IPS-20b (cell line): ENCODE measurements at regions not wholly inside any gene's neighbourhood (a gene's known extent, or its start where the extent isn't known, plus 50 kb on each side); places are given as distances from the start of the nearest gene placed in this dataset.
"Not testable (repeated sequence)": the region's sequence is repeated elsewhere in the genome, so short reads cannot be mapped to it uniquely, and the experiment has no call there.

Source experiments
- H3K27ac ChIP-seq: one replicate; pipeline ENCODE4 v1.5.1; 2013; ENCODE audit warnings: low read length
- H3K27me3 ChIP-seq: 2 replicates; pipeline ENCODE4 v1.6.1; 2013; ENCODE audit warnings: mild to moderate bottlenecking, low read length, inconsistent platforms; ENCODE audit not compliant: insufficient read depth
- H3K36me3 ChIP-seq: 2 replicates; pipeline ENCODE4 v1.6.1; 2013; ENCODE audit warnings: low read depth, mild to moderate bottlenecking, inconsistent platforms, low read length, moderate library complexity; ENCODE audit not compliant: insufficient read depth
- H3K4me1 ChIP-seq: 2 replicates; pipeline ENCODE4 v1.6.1; 2013; ENCODE audit warnings: mild to moderate bottlenecking, control low read depth, inconsistent platforms, low read length, moderate library complexity; ENCODE audit not compliant: insufficient read depth
- H3K4me3 ChIP-seq: 2 replicates; pipeline ENCODE4 v1.5.1; 2013; ENCODE audit warnings: mild to moderate bottlenecking, low read length, inconsistent platforms
- H3K9ac ChIP-seq: 2 replicates; pipeline ENCODE4 v1.6.1; 2013; ENCODE audit warnings: low read depth, mild to moderate bottlenecking, inconsistent platforms, low read length, moderate library complexity
- H3K9me3 ChIP-seq: 2 replicates; pipeline ENCODE4 v1.6.1; 2013; ENCODE audit warnings: mild to moderate bottlenecking, low read depth, low read length, inconsistent platforms; ENCODE audit not compliant: insufficient read depth

DNA sequence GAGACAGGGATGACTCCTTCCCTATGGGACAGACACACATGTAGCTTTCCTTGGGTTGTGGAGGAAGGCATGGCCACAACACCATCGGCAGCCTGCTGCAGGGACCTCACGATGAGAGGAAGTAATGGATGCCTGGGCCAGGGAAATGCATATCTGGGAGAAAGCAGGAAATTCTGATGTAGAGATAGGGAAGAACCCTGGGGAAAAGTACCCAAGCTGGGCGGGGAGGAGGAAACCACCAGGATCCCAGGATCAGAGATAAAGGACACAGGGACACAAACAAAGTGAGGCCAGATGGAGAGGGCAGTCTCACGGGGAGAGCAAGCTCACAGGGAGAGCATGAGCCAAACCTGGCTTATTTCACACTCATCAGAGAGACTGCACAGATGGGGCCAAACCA is 294.7 kb upstream of the TEKT4 start:
- not testable (repeated sequence) for H3K27ac ChIP-seq, H3K4me1 ChIP-seq, H3K9me3 ChIP-seq, H3K4me3 ChIP-seq, H3K36me3 ChIP-seq, H3K9ac ChIP-seq
- peaks cover 23% of the 10 kb centered on the region; the same call in 1 of the 2 replicates for H3K27me3 ChIP-seq

DNA sequence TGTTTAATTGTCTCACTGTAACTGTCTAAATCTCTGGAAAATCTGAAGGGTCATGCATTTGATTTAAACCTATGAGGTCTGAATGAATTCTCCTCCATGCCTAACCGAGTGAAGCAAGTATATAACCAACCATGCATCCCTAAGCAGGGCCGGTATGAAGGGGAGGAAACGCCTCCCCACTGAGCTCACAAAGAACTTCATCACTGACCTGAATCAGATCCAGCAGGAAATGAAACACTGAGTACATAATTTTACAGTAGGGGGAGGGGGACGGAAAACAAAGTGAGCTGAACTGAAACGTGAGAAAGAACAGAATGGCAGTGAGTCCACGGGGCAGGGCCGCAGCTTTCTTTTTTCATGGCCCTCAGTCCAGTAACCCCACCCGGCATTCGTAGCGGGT is 294.1 kb upstream of the TEKT4 start:
- H3K36me3 ChIP-seq, H3K9me3 ChIP-seq, H3K9ac ChIP-seq, H3K4me3 ChIP-seq, H3K4me1 ChIP-seq, H3K27ac ChIP-seq: not testable (repeated sequence)
- peaks cover 25% of the 10 kb centered on the region; the same call in 1 of the 2 replicates for H3K27me3 ChIP-seq

GRCh38 chr2:94579221-94579620 is 292.0 kb upstream of the TEKT4 start:
- H3K4me3 ChIP-seq, H3K36me3 ChIP-seq, H3K27ac ChIP-seq, H3K9ac ChIP-seq, H3K9me3 ChIP-seq, H3K4me1 ChIP-seq: not testable (repeated sequence)
- H3K27me3 ChIP-seq = peaks cover 39% of the 10 kb centered on the region; the same call in 1 of the 2 replicates

DNA sequence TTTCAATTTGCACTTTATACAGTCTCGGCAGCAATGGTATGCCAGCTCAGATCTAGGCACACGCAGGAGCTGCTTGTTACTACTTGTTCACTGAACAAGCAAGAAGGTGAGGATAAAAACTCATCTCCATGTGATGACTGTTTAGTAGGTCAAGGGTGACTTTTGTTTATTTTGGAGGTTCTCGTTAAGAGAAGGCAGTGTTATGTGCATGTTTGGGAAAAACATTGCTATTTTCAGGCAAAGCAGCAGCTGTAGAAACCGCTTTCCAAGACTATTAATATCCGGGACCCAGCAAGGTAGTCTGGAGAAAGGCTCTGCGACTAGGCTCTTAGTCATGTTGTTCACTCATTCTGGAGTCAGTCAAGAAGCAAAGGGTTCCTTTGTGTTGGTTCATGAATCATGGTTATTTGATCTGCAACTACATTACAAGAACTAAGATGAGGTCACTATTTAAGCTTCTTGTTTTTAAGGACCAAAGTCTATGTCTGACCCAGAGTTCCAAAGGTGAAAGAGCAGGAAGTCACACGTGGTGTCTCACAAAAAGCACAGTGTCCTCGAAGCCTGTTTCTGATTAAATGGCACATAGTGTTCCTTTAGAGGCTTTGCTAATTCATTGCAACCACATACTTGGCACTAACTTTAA is 288.0 kb upstream of the TEKT4 start:
- not testable (repeated sequence) for H3K36me3 ChIP-seq, H3K9me3 ChIP-seq

GRCh38 chr2:94584569-94584968 is 286.7 kb upstream of the TEKT4 start:
- peaks cover 44% of the 10 kb centered on the region for H3K27me3 ChIP-seq
- not testable (repeated sequence) for H3K4me3 ChIP-seq, H3K36me3 ChIP-seq, H3K4me1 ChIP-seq, H3K9me3 ChIP-seq, H3K27ac ChIP-seq, H3K9ac ChIP-seq

More for the DNA sequence above, 288.0 kb upstream of the TEKT4 start:
- not testable (repeated sequence) for H3K27ac ChIP-seq, H3K9ac ChIP-seq, H3K4me3 ChIP-seq, H3K4me1 ChIP-seq
- peaks cover 45% of the 10 kb centered on the region for H3K27me3 ChIP-seq

DNA sequence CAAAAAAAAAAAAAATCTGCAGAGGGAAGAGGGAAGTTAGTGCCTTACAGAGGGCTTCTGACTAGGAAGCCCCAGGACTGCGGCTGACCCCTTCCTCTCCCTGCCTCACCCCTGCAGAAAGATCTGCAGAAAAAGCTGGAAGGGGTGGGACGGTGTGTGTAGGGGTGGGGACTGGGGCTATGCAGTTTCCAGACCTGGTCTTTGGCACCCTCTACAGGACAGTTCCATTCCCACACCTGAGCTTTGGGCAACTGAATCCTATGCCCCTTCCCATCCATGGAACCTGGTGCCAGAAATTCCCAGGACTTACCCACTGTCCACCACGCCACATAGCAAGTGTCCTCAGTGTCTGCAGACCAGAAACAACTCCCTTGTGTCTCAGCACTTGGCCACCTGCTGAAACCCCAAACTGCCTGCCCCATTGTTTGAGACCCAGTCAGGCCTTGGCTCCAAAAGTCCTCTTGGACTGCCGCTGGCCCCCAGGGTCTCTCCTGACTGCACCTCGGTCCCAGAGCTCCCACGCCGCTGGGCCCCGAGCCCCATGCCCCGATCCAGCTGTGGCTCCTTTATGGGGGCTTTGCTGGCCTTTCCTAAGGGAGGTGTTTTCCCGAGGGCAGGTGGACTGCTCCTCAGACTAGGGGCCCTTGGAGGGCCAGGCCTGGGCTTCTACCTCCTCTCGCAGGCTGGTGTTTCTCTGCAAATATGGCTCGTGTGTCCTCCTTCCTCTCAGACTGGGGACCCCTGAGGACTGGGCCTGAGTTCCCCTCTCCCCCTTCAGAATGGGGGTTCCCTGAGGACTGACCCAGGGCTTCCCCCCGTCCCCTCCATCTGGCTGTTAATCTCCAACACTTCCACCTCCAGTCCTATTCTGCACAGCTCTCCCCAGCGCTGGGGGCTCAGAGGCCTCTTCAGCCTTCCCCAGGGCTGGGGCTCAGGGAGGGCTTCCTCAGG is 284.9 kb upstream of the TEKT4 start:
- not testable (repeated sequence) for H3K4me3 ChIP-seq, H3K4me1 ChIP-seq, H3K9me3 ChIP-seq, H3K9ac ChIP-seq, H3K36me3 ChIP-seq, H3K27ac ChIP-seq
- H3K27me3 ChIP-seq = peaks cover 42% of the 10 kb centered on the region

DNA sequence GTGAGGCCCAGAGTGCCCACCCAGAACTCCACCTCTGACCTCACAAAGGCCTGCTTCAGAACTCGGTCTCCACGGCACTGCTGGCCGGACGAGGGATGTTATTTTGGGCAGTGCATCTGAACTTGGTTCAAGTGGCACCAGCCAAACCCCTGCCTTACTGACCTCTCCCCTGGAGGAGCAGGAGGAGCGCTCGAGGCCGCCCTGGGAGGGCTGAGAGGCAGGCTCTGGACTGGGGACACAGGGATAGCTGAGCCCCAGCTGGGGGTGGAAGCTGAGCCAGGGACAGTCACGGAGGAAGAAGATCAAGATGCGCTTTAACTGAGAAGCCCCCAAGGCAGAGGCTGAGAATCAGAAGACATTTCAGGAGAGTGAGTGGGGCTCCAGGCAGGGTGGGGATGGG is 284.2 kb upstream of the TEKT4 start:
- H3K9ac ChIP-seq, H3K9me3 ChIP-seq, H3K36me3 ChIP-seq, H3K27ac ChIP-seq, H3K4me3 ChIP-seq, H3K4me1 ChIP-seq: not testable (repeated sequence)
- H3K27me3 ChIP-seq = peaks cover 49% of the 10 kb centered on the region

- peaks cover 54% of the 10 kb centered on the region; the same call in 1 of the 2 replicates for H3K27me3 ChIP-seq
- not testable (repeated sequence) for H3K27ac ChIP-seq, H3K4me1 ChIP-seq
Observed at GRCh38 chr2:94594019-94594836, 277.0 kb upstream of the TEKT4 start.

GRCh38 chr2:94595956-94596355 is 275.3 kb upstream of the TEKT4 start:
- not testable (repeated sequence) for H3K9me3 ChIP-seq, H3K9ac ChIP-seq, H3K4me3 ChIP-seq, H3K36me3 ChIP-seq, H3K4me1 ChIP-seq, H3K27ac ChIP-seq
- H3K27me3 ChIP-seq = peaks cover 51% of the 10 kb centered on the region; the same call in 1 of the 2 replicates

More at GRCh38 chr2:94594019-94594836, 277.0 kb upstream of the TEKT4 start:
- not testable (repeated sequence) for H3K4me3 ChIP-seq, H3K9ac ChIP-seq, H3K9me3 ChIP-seq, H3K36me3 ChIP-seq

DNA sequence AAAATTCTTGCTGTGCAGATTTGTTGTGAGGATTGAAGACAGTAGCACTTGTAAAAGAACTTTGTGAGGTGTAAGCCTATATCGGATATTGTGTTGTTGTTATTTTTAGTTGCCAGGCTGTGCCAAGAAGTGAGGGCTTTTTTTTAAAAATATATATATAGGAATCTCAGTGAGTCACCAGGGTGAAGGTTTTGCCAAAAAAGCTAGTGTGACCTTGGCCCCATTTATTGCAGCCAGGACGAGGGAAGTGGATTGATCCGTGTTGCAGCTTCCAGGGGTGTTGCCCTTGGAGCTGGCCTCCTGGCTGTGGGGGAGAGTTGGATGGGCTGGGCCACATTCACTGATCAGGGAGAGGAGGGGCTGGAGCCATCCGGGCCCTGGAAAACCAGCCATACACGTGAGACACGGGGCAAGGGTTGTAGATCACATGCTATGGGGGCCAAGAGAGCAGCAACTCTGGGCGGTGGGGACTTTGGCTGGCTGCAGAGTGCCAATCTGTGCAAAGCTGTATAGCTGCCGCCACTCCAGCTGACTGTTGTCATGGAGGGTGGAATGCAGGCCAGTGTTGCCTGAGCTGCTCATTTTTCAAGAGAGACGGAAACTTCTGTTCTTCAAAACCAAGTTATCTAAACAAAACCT is 273.0 kb upstream of the TEKT4 start:
- H3K4me3 ChIP-seq, H3K27ac ChIP-seq, H3K9ac ChIP-seq, H3K4me1 ChIP-seq, H3K9me3 ChIP-seq, H3K36me3 ChIP-seq: not testable (repeated sequence)
- H3K27me3 ChIP-seq = peaks cover 39% of the 10 kb centered on the region; the same call in 1 of the 2 replicates

DNA sequence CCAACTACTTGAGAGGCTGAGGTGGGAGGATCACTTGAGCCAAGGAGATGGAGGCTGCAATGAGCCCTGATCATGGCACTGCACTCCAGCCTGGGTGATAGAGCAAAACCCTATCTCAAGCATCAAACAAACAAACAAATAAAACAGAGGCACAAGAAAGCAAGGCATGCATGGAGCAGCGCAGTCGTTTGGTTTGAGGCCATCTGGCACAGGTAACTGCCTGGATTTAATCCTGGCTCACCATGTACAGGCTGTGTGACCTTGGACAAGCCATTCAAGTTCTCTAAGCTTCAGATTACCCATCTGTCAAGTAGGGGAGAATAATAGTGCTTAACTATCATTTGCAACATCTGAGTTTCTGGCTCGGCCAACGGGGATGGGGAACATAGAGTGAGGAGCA is 270.3 kb upstream of the TEKT4 start:
- H3K27me3 ChIP-seq = peaks cover 25% of the 10 kb centered on the region; the same call in 1 of the 2 replicates
- H3K27ac ChIP-seq, H3K9ac ChIP-seq, H3K9me3 ChIP-seq, H3K4me3 ChIP-seq, H3K36me3 ChIP-seq, H3K4me1 ChIP-seq: not testable (repeated sequence)
